Mesendoderm (in vitro differentiated cells): ENCODE measurements at regions not wholly inside any gene's neighbourhood (a gene's known extent, or its start where the extent isn't known, plus 50 kb on each side); places are given as distances from the start of the nearest gene placed in this dataset.

Experiments
- DNase-seq: peaks from one replicate; pipeline ENCODE4 v3.0.0; 2013
- H2AK5ac ChIP-seq: 2 replicates; pipeline ENCODE4 v1.6.1; 2013; ENCODE audit warnings: low read length, inconsistent platforms
- H2BK120ac ChIP-seq: 2 replicates; pipeline ENCODE4 v1.6.1; 2013; ENCODE audit warnings: low read depth, mild to moderate bottlenecking, low read length, moderate library complexity, mixed read lengths
- H2BK15ac ChIP-seq: replicated peaks from 2 replicates; pipeline ENCODE4 v1.6.1; 2013; ENCODE audit warnings: low read depth, mild to moderate bottlenecking, moderate library complexity
- H2BK5ac ChIP-seq: 2 replicates; pipeline ENCODE4 v1.6.1; 2013; ENCODE audit warnings: low read length, inconsistent platforms
- H3K18ac ChIP-seq: 2 replicates; pipeline ENCODE4 v1.6.1; 2013; ENCODE audit warnings: mild to moderate bottlenecking, low read length, mixed read lengths
- H3K23ac ChIP-seq: one replicate; pipeline ENCODE4 v1.6.1; 2013; ENCODE audit warnings: low read length
- H3K27ac ChIP-seq: 2 replicates; pipeline ENCODE4 v1.5.1; 2013; ENCODE audit warnings: low read depth, mild to moderate bottlenecking, inconsistent platforms, low read length, moderate library complexity
- H3K27me3 ChIP-seq: 2 replicates; pipeline ENCODE4 v1.6.1; 2013; ENCODE audit warnings: low read length, control low read depth, mild to moderate bottlenecking, inconsistent platforms; ENCODE audit not compliant: insufficient read depth, poor library complexity
- H3K36me3 ChIP-seq: 2 replicates; pipeline ENCODE4 v1.6.1; 2013; ENCODE audit warnings: low read length, inconsistent platforms; ENCODE audit not compliant: control insufficient read depth, insufficient read depth
- H3K4ac ChIP-seq: one replicate; pipeline ENCODE4 v1.6.1; 2013; ENCODE audit warnings: low read depth, mild to moderate bottlenecking, low read length, moderate library complexity
- H3K4me1 ChIP-seq: 2 replicates; pipeline ENCODE4 v1.6.1; 2013; ENCODE audit warnings: low read depth, low read length, inconsistent platforms; ENCODE audit not compliant: control insufficient read depth
- H3K4me2 ChIP-seq: 2 replicates; pipeline ENCODE4 v1.6.1; 2013; ENCODE audit warnings: low read length
- H3K4me3 ChIP-seq: 2 replicates; pipeline ENCODE4 v1.5.1; 2013; ENCODE audit warnings: mild to moderate bottlenecking, low read length
- H3K56ac ChIP-seq: one replicate; pipeline ENCODE4 v1.6.1; 2013; ENCODE audit warnings: low read length
- H3K79me1 ChIP-seq: 2 replicates; pipeline ENCODE4 v1.6.1; 2013; ENCODE audit warnings: low read length, inconsistent platforms
- H3K79me2 ChIP-seq: 2 replicates; pipeline ENCODE4 v1.6.1; 2013; ENCODE audit warnings: mild to moderate bottlenecking, low read length; ENCODE audit not compliant: control insufficient read depth, insufficient read depth
- H3K9ac ChIP-seq: 2 replicates; pipeline ENCODE4 v1.6.1; 2013; ENCODE audit warnings: low read length, inconsistent platforms
- H4K5ac ChIP-seq: one replicate; pipeline ENCODE4 v1.6.1; 2013; ENCODE audit warnings: low read length
- H4K8ac ChIP-seq: one replicate; pipeline ENCODE4 v1.6.1; 2013; ENCODE audit warnings: low read depth, mild to moderate bottlenecking, control low read depth, low read length, moderate library complexity
- WGBS: extraction: QIAGEN DNeasy Blood & Tissue Kit; methylation state at CpG from one replicate; pipeline ENCODE4 v1.1.7; 2013; ENCODE audit warnings: low lambda C conversion rate, missing lambda C conversion rate; ENCODE audit not compliant: insufficient coverage; ENCODE audit errors: extremely low coverage; 5-methylcytosine and 5-hydroxymethylcytosine counted together

GRCh38 chr11:36817336-36817965 lies 219.4 kb upstream of the RAG2 start:
- Histone ChIP-seq H3K23ac (no peak overlapping the region), H2AK5ac (no peak overlapping the region), H3K27me3 (no peaks in the 10 kb centered on the region), H2BK5ac (no peak overlapping the region), H3K27ac (no peak overlapping the region), H3K79me1 (no peaks in the 10 kb centered on the region), H4K8ac (no peak overlapping the region), H3K4ac (no peak overlapping the region), H3K4me2 (no peak overlapping the region), H3K56ac (no peak overlapping the region), H4K5ac (no peak overlapping the region), H2BK120ac (no peak overlapping the region), H3K18ac (no peak overlapping the region), H2BK15ac (no peak overlapping the region), H3K4me1 (no peaks in the 10 kb centered on the region), H3K79me2 (no peaks in the 10 kb centered on the region), H3K4me3 (no peak overlapping the region), H3K9ac (no peak overlapping the region), H3K36me3 (no peaks in the 10 kb centered on the region)
- no CpG with 5 or more reads among the region's 6 CpGs for WGBS
- DNase-seq, result peak; percentile 48

GRCh38 chr11:36809303-36809702 lies 211.3 kb upstream of the RAG2 start:
- H3K23ac ChIP-seq, result no peak overlapping the region
- H3K36me3 ChIP-seq, result no peaks in the 10 kb centered on the region
- no peaks in the 10 kb centered on the region for H3K4me1 ChIP-seq
- no peak overlapping the region for H3K4ac ChIP-seq
- H4K8ac ChIP-seq, result no peak overlapping the region
- H2BK15ac ChIP-seq, result no peak overlapping the region
- no peak overlapping the region for H3K4me3 ChIP-seq
- no peaks in the 10 kb centered on the region for H3K27me3 ChIP-seq
- no peak overlapping the region for H2BK5ac ChIP-seq
- no peak overlapping the region for H2BK120ac ChIP-seq
- no peaks in the 10 kb centered on the region for H3K79me2 ChIP-seq
- H3K9ac ChIP-seq, result no peak overlapping the region
- no peak overlapping the region for H3K18ac ChIP-seq
- no peak overlapping the region for H3K27ac ChIP-seq
- no peak overlapping the region for H2AK5ac ChIP-seq
- no peak overlapping the region for H4K5ac ChIP-seq
- no peak overlapping the region for H3K56ac ChIP-seq
- no peaks in the 10 kb centered on the region for H3K79me1 ChIP-seq
- no peak overlapping the region for H3K4me2 ChIP-seq
- no peak for DNase-seq

GRCh38 chr11:36807871-36808270 lies 209.8 kb upstream of the RAG2 start:
- Histone ChIP-seq H3K79me1 (no peaks in the 10 kb centered on the region), H2BK15ac (no peak overlapping the region), H4K8ac (no peak overlapping the region), H3K27me3 (no peaks in the 10 kb centered on the region), H3K18ac (no peak overlapping the region), H2AK5ac (no peak overlapping the region), H3K79me2 (no peaks in the 10 kb centered on the region), H3K4ac (no peak overlapping the region), H3K9ac (no peak overlapping the region), H3K4me3 (no peak overlapping the region), H3K4me2 (no peak overlapping the region), H2BK120ac (no peak overlapping the region), H3K23ac (no peak overlapping the region), H4K5ac (no peak overlapping the region), H3K4me1 (no peaks in the 10 kb centered on the region), H3K27ac (no peak overlapping the region), H3K36me3 (no peaks in the 10 kb centered on the region), H2BK5ac (no peak overlapping the region), H3K56ac (no peak overlapping the region)
- DNase-seq, result no peak
- no CpG with 5 or more reads among the region's 4 CpGs for WGBS

- Histone ChIP-seq H3K4me3 (no peak overlapping the region), H3K18ac (no peak overlapping the region), H3K79me1 (no peaks in the 10 kb centered on the region), H2BK120ac (no peak overlapping the region), H3K27me3 (no peaks in the 10 kb centered on the region), H2AK5ac (no peak overlapping the region), H3K4me2 (no peak overlapping the region), H3K4me1 (no peaks in the 10 kb centered on the region), H3K23ac (no peak overlapping the region), H3K4ac (no peak overlapping the region), H4K8ac (no peak overlapping the region), H2BK15ac (no peak overlapping the region), H3K56ac (no peak overlapping the region), H4K5ac (no peak overlapping the region), H3K36me3 (no peaks in the 10 kb centered on the region), H3K79me2 (no peaks in the 10 kb centered on the region), H3K27ac (no peak overlapping the region), H2BK5ac (no peak overlapping the region), H3K9ac (no peak overlapping the region)
- WGBS, result no CpG with 5 or more reads among the region's 7 CpGs
- no peak for DNase-seq
Measured at GRCh38 chr11:36803084-36803483, 205.0 kb upstream of the RAG2 start.

- Histone ChIP-seq H2BK120ac (no peak overlapping the region), H2BK5ac (no peak overlapping the region), H3K9ac (no peak overlapping the region), H3K4me3 (no peak overlapping the region), H3K27ac (no peak overlapping the region), H3K79me1 (no peaks in the 10 kb centered on the region), H2BK15ac (no peak overlapping the region), H3K4me1 (no peaks in the 10 kb centered on the region), H3K18ac (no peak overlapping the region), H3K27me3 (no peaks in the 10 kb centered on the region), H3K56ac (no peak overlapping the region), H2AK5ac (no peak overlapping the region), H3K36me3 (no peaks in the 10 kb centered on the region), H4K5ac (no peak overlapping the region), H3K4me2 (no peak overlapping the region), H3K4ac (no peak overlapping the region), H4K8ac (no peak overlapping the region), H3K79me2 (no peaks in the 10 kb centered on the region), H3K23ac (no peak overlapping the region)
- WGBS, result no CpG with 5 or more reads among the region's 11 CpGs
- DNase-seq, result peak; percentile 33
Measured at GRCh38 chr11:36792996-36793914, 195.2 kb upstream of the RAG2 start.
